MM.1S (cell line): ENCODE measurements at regions not wholly inside any gene's neighbourhood (a gene's known extent, or its start where the extent isn't known, plus 50 kb on each side); places are given as distances from the start of the nearest gene placed in this dataset.
"Not testable (repeated sequence)": the region's sequence is repeated elsewhere in the genome, so short reads cannot be mapped to it uniquely, and the experiment has no call there.

Experiments used
- DNase-seq: peaks from one replicate; pipeline ENCODE4 v3.0.0-alpha.2; 2015
- H2AFZ ChIP-seq: fragments of 300-600 bp; sonication (generic); 2 replicates; pipeline ENCODE4 v1.6.0; 2016; ENCODE audit warnings: antibody characterized with exemption, low read length
- H3F3A ChIP-seq: fragments of 300-600 bp; sonication (generic); 2 replicates; pipeline ENCODE4 v1.6.1; 2016; ENCODE audit warnings: mild to moderate bottlenecking, antibody characterized with exemption, low read length, moderate library complexity, mixed read lengths; ENCODE audit not compliant: insufficient read depth
- H3K27ac ChIP-seq: fragments of 300-600 bp; sonication (generic); 2 replicates; pipeline ENCODE4 v1.5.1; 2016; ENCODE audit warnings: mild to moderate bottlenecking, low read length
- H3K27me3 ChIP-seq: fragments of 300-600 bp; sonication (generic); replicated peaks from 2 replicates; pipeline ENCODE4 v1.6.0; 2016; ENCODE audit warnings: low read length; ENCODE audit not compliant: insufficient read depth
- H3K36me3 ChIP-seq: fragments of 300-600 bp; sonication (generic); replicated peaks from 2 replicates; pipeline ENCODE4 v1.6.1; 2016; ENCODE audit warnings: mild to moderate bottlenecking, low read length, mixed read lengths; ENCODE audit not compliant: insufficient read depth
- H3K4me1 ChIP-seq: fragments of 300-600 bp; sonication (generic); 2 replicates; pipeline ENCODE4 v1.6.1; 2016; ENCODE audit warnings: low read length, mixed read lengths
- H3K4me2 ChIP-seq: fragments of 300-600 bp; sonication (generic); 2 replicates; pipeline ENCODE4 v1.6.0; 2016; ENCODE audit warnings: low read depth, low read length
- H3K4me3 ChIP-seq: fragments of 300-600 bp; sonication (generic); 2 replicates; pipeline ENCODE4 v1.5.1; 2016; ENCODE audit warnings: low read length, mixed read lengths
- H3K79me2 ChIP-seq: fragments of 300-600 bp; sonication (generic); 2 replicates; pipeline ENCODE4 v1.6.1; 2016; ENCODE audit warnings: mixed run types, low read length, mixed read lengths
- H3K9ac ChIP-seq: fragments of 300-600 bp; sonication (generic); 2 replicates; pipeline ENCODE4 v1.6.1; 2016; ENCODE audit warnings: low read length, mixed read lengths
- H3K9me2 ChIP-seq: fragments of 300-600 bp; sonication (generic); replicated peaks from 2 replicates; pipeline ENCODE4 v1.6.1; 2016; ENCODE audit warnings: mild to moderate bottlenecking, low read length, mixed read lengths; ENCODE audit not compliant: insufficient read depth
- H3K9me3 ChIP-seq: fragments of 300-600 bp; sonication (generic); replicated peaks from 2 replicates; pipeline ENCODE4 v1.6.1; 2016; ENCODE audit warnings: mild to moderate bottlenecking, low read length, mixed read lengths; ENCODE audit not compliant: insufficient read depth
- H4K20me1 ChIP-seq: fragments of 300-600 bp; sonication (generic); 2 replicates; pipeline ENCODE4 v1.6.1; 2016; ENCODE audit warnings: mild to moderate bottlenecking, low read length, moderate library complexity, mixed read lengths; ENCODE audit not compliant: insufficient read depth
- CTCF ChIP-seq: fragments of 300-600 bp; sonication (generic); IDR thresholded peaks from 2 replicates; pipeline ENCODE4 v1.5.1; 2016; ENCODE audit warnings: antibody characterized with exemption, low read length, mixed read lengths
- EZH2 ChIP-seq: fragments of 300-600 bp; sonication (generic); optimal IDR thresholded peaks from 2 replicates; pipeline ENCODE3; 2017; ENCODE audit warnings: low read depth, mild to moderate bottlenecking, antibody characterized with exemption, low read length, mixed read lengths
- EZH2phosphoT487 ChIP-seq: fragments of 300-600 bp; sonication (generic); IDR thresholded peaks from 2 replicates; pipeline ENCODE4 v1.6.1; 2018; ENCODE audit warnings: antibody characterized with exemption, low read length

- Histone ChIP-seq H3K4me3 (no peak overlapping the region), H3K4me1 (no peaks in the 10 kb centered on the region), H3K9me3 (no peaks in the 10 kb centered on the region), H3K79me2 (no peaks in the 10 kb centered on the region), H3K27ac (no peak overlapping the region), H3K4me2 (no peak overlapping the region), H2AFZ (no peak overlapping the region), H3K36me3 (no peaks in the 10 kb centered on the region), H3F3A (no peaks in the 10 kb centered on the region), H3K9me2 (no peaks in the 10 kb centered on the region), H3K9ac (no peak overlapping the region), H4K20me1 (no peaks in the 10 kb centered on the region), H3K27me3 (no peaks in the 10 kb centered on the region)
- TF ChIP-seq CTCF = no peak
- TF ChIP-seq EZH2 = no peak
- no peak for TF ChIP-seq EZH2phosphoT487
- DNase-seq = no peak
Measured at GRCh38 chr17:69690531-69690930, 276.0 kb downstream of the MAP2K6 start.

DNA sequence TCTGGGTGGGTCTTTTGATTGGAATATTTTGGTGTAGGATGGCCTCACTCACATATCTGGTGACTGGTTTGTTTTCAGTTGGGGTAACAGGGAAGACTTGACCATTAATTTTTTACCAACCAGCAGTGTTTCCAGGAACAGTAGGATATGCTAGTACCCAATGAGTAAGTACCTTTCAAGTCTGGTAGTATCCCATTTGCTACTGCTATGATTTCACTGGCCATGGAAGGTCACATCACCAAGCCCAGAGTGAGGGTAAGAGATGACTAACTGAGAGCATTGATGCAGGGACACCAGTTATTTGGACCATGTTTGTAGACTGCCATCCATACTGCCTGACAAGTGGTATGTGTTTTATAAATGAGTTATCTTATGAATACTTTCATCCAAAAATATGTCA lies 277.7 kb downstream of the MAP2K6 start:
- Histone ChIP-seq H3K36me3 (no peaks in the 10 kb centered on the region), H3K27me3 (no peaks in the 10 kb centered on the region), H3K4me1 (no peaks in the 10 kb centered on the region), H3K79me2 (no peaks in the 10 kb centered on the region), H3K27ac (no peak overlapping the region), H3K9me3 (no peaks in the 10 kb centered on the region), H2AFZ (no peak overlapping the region), H3K4me2 (no peak overlapping the region), H3K9me2 (no peaks in the 10 kb centered on the region), H3K4me3 (no peak overlapping the region), H3F3A (no peaks in the 10 kb centered on the region), H4K20me1 (no peaks in the 10 kb centered on the region), H3K9ac (no peak overlapping the region)
- DNase-seq = no peak
- TF ChIP-seq CTCF (no peak), EZH2phosphoT487 (no peak), EZH2 (no peak)

GRCh38 chr17:69695646-69696045 lies 281.1 kb downstream of the MAP2K6 start:
- H3K27me3 ChIP-seq = no peaks in the 10 kb centered on the region
- no peaks in the 10 kb centered on the region for H3F3A ChIP-seq
- H3K4me1 ChIP-seq = no peaks in the 10 kb centered on the region
- H3K4me2 ChIP-seq = no peak overlapping the region
- DNase-seq = no peak
- no peak overlapping the region for H3K27ac ChIP-seq
- no peak overlapping the region for H2AFZ ChIP-seq
- no peak for TF ChIP-seq EZH2phosphoT487
- TF ChIP-seq EZH2 = no peak
- no peak for TF ChIP-seq CTCF
- no peaks in the 10 kb centered on the region for H4K20me1 ChIP-seq
- H3K9ac ChIP-seq = no peak overlapping the region
- no peaks in the 10 kb centered on the region for H3K9me3 ChIP-seq
- no peaks in the 10 kb centered on the region for H3K9me2 ChIP-seq
- no peaks in the 10 kb centered on the region for H3K36me3 ChIP-seq
- H3K79me2 ChIP-seq = no peaks in the 10 kb centered on the region
- H3K4me3 ChIP-seq = no peak overlapping the region

DNA sequence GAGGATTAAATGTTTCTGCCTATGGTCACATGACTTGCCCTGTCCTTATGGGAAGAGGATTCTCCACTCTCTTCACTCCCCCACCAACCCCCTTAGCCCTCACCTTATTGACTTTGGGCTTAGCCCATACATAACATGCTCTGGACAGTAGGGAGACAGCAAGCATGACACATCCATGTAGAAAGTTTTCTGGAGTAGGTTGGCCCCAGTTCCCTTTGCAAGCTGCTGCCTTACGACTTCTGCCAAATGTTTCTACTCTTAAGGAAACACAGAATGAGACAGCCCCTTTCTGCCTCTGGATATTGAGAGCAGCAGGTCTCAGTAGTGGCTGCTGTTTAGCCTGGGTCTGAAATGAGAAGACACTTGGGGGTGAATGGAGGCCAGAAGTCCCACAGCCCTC lies 282.2 kb downstream of the MAP2K6 start:
- no peaks in the 10 kb centered on the region for H3K4me1 ChIP-seq
- no peak overlapping the region for H3K4me3 ChIP-seq
- H3K27ac ChIP-seq = no peak overlapping the region
- H3K36me3 ChIP-seq = no peaks in the 10 kb centered on the region
- no peaks in the 10 kb centered on the region for H3K79me2 ChIP-seq
- DNase-seq = no peak
- H3K9me2 ChIP-seq = no peaks in the 10 kb centered on the region
- H3K27me3 ChIP-seq = no peaks in the 10 kb centered on the region
- H3K9me3 ChIP-seq = no peaks in the 10 kb centered on the region
- H4K20me1 ChIP-seq = no peaks in the 10 kb centered on the region
- H3F3A ChIP-seq = no peaks in the 10 kb centered on the region
- no peak overlapping the region for H3K9ac ChIP-seq
- no peak overlapping the region for H3K4me2 ChIP-seq
- TF ChIP-seq EZH2phosphoT487 = no peak
- TF ChIP-seq CTCF = no peak
- no peak for TF ChIP-seq EZH2
- H2AFZ ChIP-seq = no peak overlapping the region

- not testable (repeated sequence) for H3K9ac ChIP-seq, H3K9me2 ChIP-seq, DNase-seq, H3K27ac ChIP-seq, H3K27me3 ChIP-seq, H4K20me1 ChIP-seq, H3K36me3 ChIP-seq, H3K4me1 ChIP-seq, H3K4me3 ChIP-seq, H3K4me2 ChIP-seq, H3K79me2 ChIP-seq, H3K9me3 ChIP-seq, H2AFZ ChIP-seq, H3F3A ChIP-seq
Measured at GRCh38 chr17:69698352-69698751, 283.9 kb downstream of the MAP2K6 start.
